ENCODE measurements at regions not wholly inside any gene's neighbourhood (a gene's known extent, or its start where the extent isn't known, plus 50 kb on each side); places are given as distances from the start of the nearest gene placed in this dataset.

DNA sequence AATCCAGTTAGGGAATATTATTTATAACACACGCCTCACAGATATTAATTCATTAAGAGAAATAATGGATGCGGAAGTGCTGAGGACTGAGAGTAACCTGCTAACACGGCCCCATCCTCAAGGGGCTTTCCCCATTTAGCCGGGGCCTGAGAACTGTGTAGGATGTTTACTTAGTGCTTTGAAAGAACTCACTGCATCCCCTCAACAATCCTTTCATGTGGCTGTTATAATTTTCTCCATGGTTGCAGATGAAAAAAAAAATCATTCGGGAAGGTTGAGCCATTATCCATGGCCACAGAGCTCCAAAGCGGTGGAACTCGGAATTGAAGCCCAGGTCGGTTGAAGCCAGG, 98.2 kb downstream of the ING1 start:
- no peak overlapping the region for H3K9ac ChIP-seq (ENCODE audit: low read length)
- H3K9me3 ChIP-seq (ENCODE audit: low read length), result no peaks in the 10 kb centered on the region
- no peak overlapping the region for H3K4me3 ChIP-seq (ENCODE audit: low read length)
- H3K27me3 ChIP-seq (ENCODE audit: insufficient read depth, low read depth, low read length), result no peaks in the 10 kb centered on the region
- no peak overlapping the region for H2AFZ ChIP-seq (ENCODE audit: low read depth, low read length)
- no peaks in the 10 kb centered on the region for H3F3A ChIP-seq (ENCODE audit: insufficient read depth, low read length, poor library complexity, severe bottlenecking)
- H4K20me1 ChIP-seq (ENCODE audit: insufficient read depth), result no peaks in the 10 kb centered on the region
- no peaks in the 10 kb centered on the region for H3K9me2 ChIP-seq (ENCODE audit: insufficient read depth, low read length)
- H3K79me2 ChIP-seq (replicated peaks; ENCODE audit: insufficient read depth, low read length), result no peaks in the 10 kb centered on the region
- no peaks in the 10 kb centered on the region for H3K36me3 ChIP-seq (ENCODE audit: insufficient read depth, low read length)
- no peak overlapping the region for H3K4me2 ChIP-seq (ENCODE audit: low read length)
- H3K27ac ChIP-seq (ENCODE audit: low read length), result no peak overlapping the region
- TF ChIP-seq EZH2 (IDR thresholded peaks at IDR 0.05; ENCODE audit: borderline replicate concordance, insufficient read depth, low read length, poor library complexity, severe bottlenecking) (no peak), TAF1 (IDR thresholded peaks at IDR 0.05; ENCODE audit: low read depth) (no peak), SMC3 (conservative IDR thresholded peaks at IDR 0.05; ENCODE audit: poor library complexity) (no peak), POLR2AphosphoS5 (IDR thresholded peaks at IDR 0.05) (no peak), MXI1 (conservative IDR thresholded peaks at IDR 0.05; ENCODE audit: poor library complexity, severe bottlenecking) (no peak), EP300 (conservative IDR thresholded peaks at IDR 0.05; ENCODE audit: poor library complexity, severe bottlenecking) (no peak), RAD21 (conservative IDR thresholded peaks at IDR 0.05) (no peak)
- TF ChIP-seq, protein P1, sequence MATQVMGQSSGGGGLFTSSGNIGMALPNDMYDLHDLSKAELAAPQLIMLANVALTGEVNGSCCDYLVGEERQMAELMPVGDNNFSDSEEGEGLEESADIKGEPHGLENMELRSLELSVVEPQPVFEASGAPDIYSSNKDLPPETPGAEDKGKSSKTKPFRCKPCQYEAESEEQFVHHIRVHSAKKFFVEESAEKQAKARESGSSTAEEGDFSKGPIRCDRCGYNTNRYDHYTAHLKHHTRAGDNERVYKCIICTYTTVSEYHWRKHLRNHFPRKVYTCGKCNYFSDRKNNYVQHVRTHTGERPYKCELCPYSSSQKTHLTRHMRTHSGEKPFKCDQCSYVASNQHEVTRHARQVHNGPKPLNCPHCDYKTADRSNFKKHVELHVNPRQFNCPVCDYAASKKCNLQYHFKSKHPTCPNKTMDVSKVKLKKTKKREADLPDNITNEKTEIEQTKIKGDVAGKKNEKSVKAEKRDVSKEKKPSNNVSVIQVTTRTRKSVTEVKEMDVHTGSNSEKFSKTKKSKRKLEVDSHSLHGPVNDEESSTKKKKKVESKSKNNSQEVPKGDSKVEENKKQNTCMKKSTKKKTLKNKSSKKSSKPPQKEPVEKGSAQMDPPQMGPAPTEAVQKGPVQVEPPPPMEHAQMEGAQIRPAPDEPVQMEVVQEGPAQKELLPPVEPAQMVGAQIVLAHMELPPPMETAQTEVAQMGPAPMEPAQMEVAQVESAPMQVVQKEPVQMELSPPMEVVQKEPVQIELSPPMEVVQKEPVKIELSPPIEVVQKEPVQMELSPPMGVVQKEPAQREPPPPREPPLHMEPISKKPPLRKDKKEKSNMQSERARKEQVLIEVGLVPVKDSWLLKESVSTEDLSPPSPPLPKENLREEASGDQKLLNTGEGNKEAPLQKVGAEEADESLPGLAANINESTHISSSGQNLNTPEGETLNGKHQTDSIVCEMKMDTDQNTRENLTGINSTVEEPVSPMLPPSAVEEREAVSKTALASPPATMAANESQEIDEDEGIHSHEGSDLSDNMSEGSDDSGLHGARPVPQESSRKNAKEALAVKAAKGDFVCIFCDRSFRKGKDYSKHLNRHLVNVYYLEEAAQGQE (IDR thresholded peaks at IDR 0.05; ENCODE audit: borderline replicate concordance), result no peak
- TF ChIP-seq, protein P2, sequence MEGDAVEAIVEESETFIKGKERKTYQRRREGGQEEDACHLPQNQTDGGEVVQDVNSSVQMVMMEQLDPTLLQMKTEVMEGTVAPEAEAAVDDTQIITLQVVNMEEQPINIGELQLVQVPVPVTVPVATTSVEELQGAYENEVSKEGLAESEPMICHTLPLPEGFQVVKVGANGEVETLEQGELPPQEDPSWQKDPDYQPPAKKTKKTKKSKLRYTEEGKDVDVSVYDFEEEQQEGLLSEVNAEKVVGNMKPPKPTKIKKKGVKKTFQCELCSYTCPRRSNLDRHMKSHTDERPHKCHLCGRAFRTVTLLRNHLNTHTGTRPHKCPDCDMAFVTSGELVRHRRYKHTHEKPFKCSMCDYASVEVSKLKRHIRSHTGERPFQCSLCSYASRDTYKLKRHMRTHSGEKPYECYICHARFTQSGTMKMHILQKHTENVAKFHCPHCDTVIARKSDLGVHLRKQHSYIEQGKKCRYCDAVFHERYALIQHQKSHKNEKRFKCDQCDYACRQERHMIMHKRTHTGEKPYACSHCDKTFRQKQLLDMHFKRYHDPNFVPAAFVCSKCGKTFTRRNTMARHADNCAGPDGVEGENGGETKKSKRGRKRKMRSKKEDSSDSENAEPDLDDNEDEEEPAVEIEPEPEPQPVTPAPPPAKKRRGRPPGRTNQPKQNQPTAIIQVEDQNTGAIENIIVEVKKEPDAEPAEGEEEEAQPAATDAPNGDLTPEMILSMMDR (IDR thresholded peaks at IDR 0.05; ENCODE audit: poor library complexity, severe bottlenecking), result no peak

DNA sequence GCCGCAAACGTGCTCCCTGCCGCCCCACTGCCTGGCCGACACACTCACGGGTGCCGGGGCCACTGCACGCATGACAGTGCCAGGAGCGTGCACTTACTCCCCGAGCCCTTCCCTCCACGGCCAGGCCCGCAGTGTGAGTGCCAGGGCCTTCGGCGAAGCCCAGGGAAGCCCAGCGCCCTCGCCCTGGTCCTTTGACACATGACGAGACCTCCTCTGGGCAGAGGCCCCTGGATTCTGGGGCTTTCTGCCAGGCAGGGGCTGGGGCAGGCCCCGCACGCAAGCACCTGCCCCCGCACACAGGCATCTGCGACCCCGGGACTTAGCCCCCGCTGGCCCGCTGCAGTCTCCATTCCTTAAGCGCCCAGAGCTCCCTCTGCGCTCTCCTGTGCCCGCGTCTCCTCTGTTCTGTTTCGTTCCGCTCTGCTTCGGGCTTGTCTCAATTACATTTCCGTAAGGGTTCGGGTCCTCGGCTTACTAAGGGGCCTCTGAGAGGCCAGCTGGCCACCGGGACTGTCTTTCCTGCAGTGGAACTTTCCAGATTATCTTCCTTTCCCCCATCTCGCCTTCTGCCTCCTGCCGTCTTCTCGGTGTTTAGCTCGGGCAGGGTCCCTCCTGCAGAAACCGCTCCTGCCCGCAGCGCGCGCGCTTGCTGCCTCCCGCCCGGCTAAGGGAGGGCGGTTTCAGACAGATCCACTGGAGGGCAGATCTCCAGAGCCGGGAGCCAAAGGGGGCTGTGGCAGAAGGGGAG, 98.8 kb downstream of the ING1 start:
- H3K79me2 ChIP-seq (replicated peaks; ENCODE audit: insufficient read depth, low read length), result no peaks in the 10 kb centered on the region
- H3K4me2 ChIP-seq (ENCODE audit: low read length), result no peak overlapping the region
- TF ChIP-seq EZH2 (IDR thresholded peaks at IDR 0.05; ENCODE audit: borderline replicate concordance, insufficient read depth, low read length, poor library complexity, severe bottlenecking) (no peak), MXI1 (conservative IDR thresholded peaks at IDR 0.05; ENCODE audit: poor library complexity, severe bottlenecking) (no peak), EP300 (conservative IDR thresholded peaks at IDR 0.05; ENCODE audit: poor library complexity, severe bottlenecking) (no peak), SMC3 (conservative IDR thresholded peaks at IDR 0.05; ENCODE audit: poor library complexity) (no peak), POLR2AphosphoS5 (IDR thresholded peaks at IDR 0.05) (no peak), TAF1 (IDR thresholded peaks at IDR 0.05; ENCODE audit: low read depth) (no peak), RAD21 (conservative IDR thresholded peaks at IDR 0.05) (no peak)
- TF ChIP-seq, protein P1 (IDR thresholded peaks at IDR 0.05; ENCODE audit: borderline replicate concordance), result no peak
- TF ChIP-seq, protein P2 (IDR thresholded peaks at IDR 0.05; ENCODE audit: poor library complexity, severe bottlenecking), result no peak
- H3K9ac ChIP-seq (ENCODE audit: low read length), result no peak overlapping the region
- no peaks in the 10 kb centered on the region for H4K20me1 ChIP-seq (ENCODE audit: insufficient read depth)
- no peak overlapping the region for H2AFZ ChIP-seq (ENCODE audit: low read depth, low read length)
- no peaks in the 10 kb centered on the region for H3K9me3 ChIP-seq (ENCODE audit: low read length)
- H3K9me2 ChIP-seq (ENCODE audit: insufficient read depth, low read length), result no peaks in the 10 kb centered on the region
- H3K27ac ChIP-seq (ENCODE audit: low read length), result no peak overlapping the region
- no peak overlapping the region for H3K4me3 ChIP-seq (ENCODE audit: low read length)
- no peaks in the 10 kb centered on the region for H3F3A ChIP-seq (ENCODE audit: insufficient read depth, low read length, poor library complexity, severe bottlenecking)
- no peaks in the 10 kb centered on the region for H3K27me3 ChIP-seq (ENCODE audit: insufficient read depth, low read depth, low read length)
- H3K36me3 ChIP-seq (ENCODE audit: insufficient read depth, low read length), result no peaks in the 10 kb centered on the region

Data from neural cell (in vitro differentiated cells).